ENCODE measurements at regions not wholly inside any gene's neighbourhood (a gene's known extent, or its start where the extent isn't known, plus 50 kb on each side); places are given as distances from the start of the nearest gene placed in this dataset.

GRCh38 chr4:3676907-3677747 is 89.1 kb upstream of the ADRA2C start:
- in situ Hi-C loops (cut with HindIII; ENCODE audit: low pct_unique_long_range_greater_than_20kb, low sequenced_read_pairs): no loop called here
- no peak for DNase-seq (ENCODE audit: low read depth, low spot score)

- in situ Hi-C loops (cut with HindIII; ENCODE audit: low pct_unique_long_range_greater_than_20kb, low sequenced_read_pairs): no loop called here
- DNase-seq (ENCODE audit: low read depth, low spot score): no peak
These were observed 90.0 kb upstream of the ADRA2C start for GRCh38 chr4:3676196-3676595.

GRCh38 chr4:3675251-3676115 is 90.7 kb upstream of the ADRA2C start:
- no peak for DNase-seq (ENCODE audit: low read depth, low spot score)
- in situ Hi-C loops (cut with HindIII; ENCODE audit: low pct_unique_long_range_greater_than_20kb, low sequenced_read_pairs): no loop called here

- in situ Hi-C loops (cut with HindIII; ENCODE audit: low pct_unique_long_range_greater_than_20kb, low sequenced_read_pairs): no loop called here
- DNase-seq (ENCODE audit: low read depth, low spot score): no peak
These were observed 91.7 kb upstream of the ADRA2C start for GRCh38 chr4:3674479-3674851.

GRCh38 chr4:3673716-3674478 is 92.3 kb upstream of the ADRA2C start:
- DNase-seq (ENCODE audit: low read depth, low spot score): no peak
- in situ Hi-C loops (cut with HindIII; ENCODE audit: low pct_unique_long_range_greater_than_20kb, low sequenced_read_pairs): no loop called here

- in situ Hi-C loops (cut with HindIII; ENCODE audit: low pct_unique_long_range_greater_than_20kb, low sequenced_read_pairs): no loop called here
- no peak for DNase-seq (ENCODE audit: low read depth, low spot score)
These were observed 93.0 kb upstream of the ADRA2C start for GRCh38 chr4:3673176-3673575.

GRCh38 chr4:3672465-3672831 is 93.7 kb upstream of the ADRA2C start:
- no peak for DNase-seq (ENCODE audit: low read depth, low spot score)
- in situ Hi-C loops (cut with HindIII; ENCODE audit: low pct_unique_long_range_greater_than_20kb, low sequenced_read_pairs): no loop called here

GRCh38 chr4:3671571-3672464 is 94.4 kb upstream of the ADRA2C start:
- in situ Hi-C loops (cut with HindIII; ENCODE audit: low pct_unique_long_range_greater_than_20kb, low sequenced_read_pairs): no loop called here
- no peak for DNase-seq (ENCODE audit: low read depth, low spot score)

GRCh38 chr4:3670521-3671519 is 95.4 kb upstream of the ADRA2C start:
- in situ Hi-C loops (cut with HindIII; ENCODE audit: low pct_unique_long_range_greater_than_20kb, low sequenced_read_pairs): no loop called here
- DNase-seq (ENCODE audit: low read depth, low spot score): no peak

- in situ Hi-C loops (cut with HindIII; ENCODE audit: low pct_unique_long_range_greater_than_20kb, low sequenced_read_pairs): no loop called here
These were observed 96.6 kb upstream of the ADRA2C start for GRCh38 chr4:3669553-3669949.

GRCh38 chr4:3668825-3669552 is 97.2 kb upstream of the ADRA2C start:
- in situ Hi-C loops (cut with HindIII; ENCODE audit: low pct_unique_long_range_greater_than_20kb, low sequenced_read_pairs): no loop called here
- no peak for DNase-seq (ENCODE audit: low read depth, low spot score)

More at GRCh38 chr4:3669553-3669949, 96.6 kb upstream of the ADRA2C start:
- no peak for DNase-seq (ENCODE audit: low read depth, low spot score)

GRCh38 chr4:3667258-3667657 is 98.9 kb upstream of the ADRA2C start:
- DNase-seq (ENCODE audit: low read depth, low spot score): no peak
- in situ Hi-C loops (cut with HindIII; ENCODE audit: low pct_unique_long_range_greater_than_20kb, low sequenced_read_pairs): no loop called here

- in situ Hi-C loops (cut with HindIII; ENCODE audit: low pct_unique_long_range_greater_than_20kb, low sequenced_read_pairs): no loop called here
- no peak for DNase-seq (ENCODE audit: low read depth, low spot score)
These were observed 99.9 kb upstream of the ADRA2C start for GRCh38 chr4:3666263-3666662.

GRCh38 chr4:3665360-3665891 is 100.8 kb upstream of the ADRA2C start:
- no peak for DNase-seq (ENCODE audit: low read depth, low spot score)
- in situ Hi-C loops (cut with HindIII; ENCODE audit: low pct_unique_long_range_greater_than_20kb, low sequenced_read_pairs): no loop called here

GRCh38 chr4:3663791-3664190 is 102.4 kb upstream of the ADRA2C start:
- no peak for DNase-seq (ENCODE audit: low read depth, low spot score)
- in situ Hi-C loops (cut with HindIII; ENCODE audit: low pct_unique_long_range_greater_than_20kb, low sequenced_read_pairs): no loop called here
